ENCODE measurements at regions not wholly inside any gene's neighbourhood (a gene's known extent, or its start where the extent isn't known, plus 50 kb on each side); places are given as distances from the start of the nearest gene placed in this dataset.

DNA sequence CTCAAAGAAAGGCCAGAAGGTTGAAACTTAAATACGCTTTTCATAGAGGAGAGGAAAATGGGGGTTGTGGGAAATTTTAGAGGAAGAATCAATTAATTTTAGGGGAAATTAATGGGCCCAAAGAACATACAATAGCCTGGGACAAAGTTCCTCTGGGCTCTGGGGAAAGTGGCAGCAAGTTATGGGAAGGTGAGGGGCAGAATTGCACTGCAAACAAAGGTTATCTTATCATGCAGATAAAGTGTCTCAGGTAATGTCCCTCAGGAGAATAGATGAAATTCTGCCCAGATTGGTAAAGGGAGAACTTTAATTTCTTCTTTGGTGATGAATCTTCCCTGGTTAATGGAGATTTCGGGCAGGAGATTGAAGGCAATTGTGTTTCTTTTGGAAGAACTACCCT is 326.1 kb upstream of the SLC24A2 start:
- no peak for DNase-seq (ENCODE audit: low read depth)

- no peak for DNase-seq (ENCODE audit: low read depth)
Observed at GRCh38 chr9:20112205-20112783, 323.5 kb upstream of the SLC24A2 start.

DNA sequence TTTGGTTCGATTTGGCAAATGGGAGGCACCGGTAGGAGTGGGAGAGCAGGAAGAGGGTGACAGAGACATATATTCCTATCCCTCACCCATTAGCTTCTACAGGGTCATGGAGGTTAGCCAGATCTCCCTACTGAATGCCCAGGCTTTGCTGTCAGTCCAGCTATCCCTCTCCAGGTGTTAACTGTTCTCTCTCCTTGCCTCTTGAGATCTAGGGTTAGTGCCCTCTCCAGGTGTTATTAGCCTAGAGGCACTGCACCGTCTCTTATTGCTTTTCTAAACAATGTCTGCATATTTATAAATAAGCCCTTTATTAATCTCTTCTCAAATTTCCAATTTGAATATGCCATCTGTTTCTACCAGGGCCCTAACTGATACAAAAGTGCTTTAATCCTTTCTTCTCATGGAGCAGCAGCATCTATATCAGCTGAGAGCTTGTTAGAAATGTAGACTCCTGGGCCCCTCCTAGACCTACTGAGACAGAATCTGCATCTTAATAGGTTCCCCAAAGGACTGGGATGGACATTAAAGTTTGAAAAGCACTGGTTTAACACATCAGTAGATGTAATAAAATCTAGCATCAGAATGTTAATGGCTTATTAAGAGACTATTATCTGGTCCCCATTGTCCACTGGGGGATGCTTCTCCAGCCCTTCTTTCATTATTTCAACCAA is 322.5 kb upstream of the SLC24A2 start:
- DNase-seq (ENCODE audit: low read depth): no peak

DNA sequence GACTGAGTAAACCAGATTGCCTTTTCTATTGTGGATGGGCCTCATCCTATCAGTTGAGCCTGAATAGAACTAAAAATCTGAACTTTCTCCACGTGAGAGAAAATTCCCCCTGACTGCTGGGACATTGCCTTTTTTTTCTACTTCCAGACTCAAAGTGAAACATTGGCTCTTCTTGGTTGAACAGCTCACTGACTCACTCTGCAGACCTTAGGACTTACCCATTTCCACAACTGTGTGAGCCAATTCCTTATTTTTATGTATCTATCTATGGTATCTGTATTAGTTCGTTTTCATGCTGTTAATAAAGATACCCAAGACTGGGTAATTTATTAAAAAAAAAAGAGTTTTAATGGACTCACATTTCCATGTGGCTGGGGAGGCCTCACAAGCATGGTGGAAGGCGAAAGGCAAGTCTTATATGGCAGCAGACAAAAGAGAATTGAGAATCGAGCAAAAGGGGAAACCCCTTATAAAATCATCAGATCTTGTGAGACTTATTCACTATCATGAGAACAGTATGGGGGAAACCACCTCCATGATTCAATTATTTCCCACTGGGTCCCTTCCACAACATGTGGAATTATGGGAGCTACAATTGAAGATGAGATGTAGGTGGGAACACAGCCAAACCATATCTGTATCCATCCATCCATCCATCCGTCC is 306.7 kb upstream of the SLC24A2 start:
- DNase-seq (ENCODE audit: low read depth): no peak

- no peak for DNase-seq (ENCODE audit: low read depth)
Observed at GRCh38 chr9:20092561-20092960, 303.7 kb upstream of the SLC24A2 start.

DNA sequence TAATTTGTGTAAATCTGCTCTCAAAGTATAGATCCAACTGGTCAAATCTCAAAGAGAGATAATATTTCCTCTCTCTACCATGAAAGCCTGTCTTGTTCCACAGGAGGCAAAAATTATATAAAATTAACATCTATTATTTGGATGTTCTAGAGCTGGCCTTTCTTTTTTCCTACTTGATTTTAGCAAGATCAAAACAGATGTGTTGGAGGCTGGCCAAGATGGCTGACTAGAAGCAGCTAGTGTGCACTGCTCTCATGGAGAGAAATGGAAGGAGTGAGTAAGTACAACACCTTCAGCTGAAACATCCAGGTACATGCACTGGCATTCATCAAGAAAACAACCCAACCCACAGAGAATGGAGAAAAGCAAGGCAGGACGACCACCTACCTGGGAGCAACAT is 298.6 kb upstream of the SLC24A2 start:
- DNase-seq (ENCODE audit: low read depth): no peak

DNA sequence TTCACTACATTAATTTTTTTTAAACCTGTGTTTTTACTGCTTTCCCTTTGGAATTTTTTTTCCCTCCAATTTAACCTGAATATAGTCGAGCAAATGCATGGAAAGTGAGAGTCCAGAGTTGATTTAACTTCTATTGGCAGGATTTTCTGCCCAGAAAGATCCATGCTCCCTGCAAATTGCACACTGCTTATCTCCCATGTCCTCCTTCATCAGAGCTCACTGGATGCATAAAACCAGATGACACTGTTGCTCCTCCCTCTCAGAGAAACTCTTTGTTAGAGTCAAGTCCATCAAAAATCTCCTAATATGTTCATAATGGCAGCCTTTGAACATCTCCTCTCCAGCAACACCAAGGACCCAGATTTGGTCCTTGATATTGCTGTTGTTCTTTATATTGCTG is 297.0 kb upstream of the SLC24A2 start:
- no peak for DNase-seq (ENCODE audit: low read depth)

GRCh38 chr9:20084125-20084524 is 295.3 kb upstream of the SLC24A2 start:
- DNase-seq (ENCODE audit: low read depth): no peak

DNA sequence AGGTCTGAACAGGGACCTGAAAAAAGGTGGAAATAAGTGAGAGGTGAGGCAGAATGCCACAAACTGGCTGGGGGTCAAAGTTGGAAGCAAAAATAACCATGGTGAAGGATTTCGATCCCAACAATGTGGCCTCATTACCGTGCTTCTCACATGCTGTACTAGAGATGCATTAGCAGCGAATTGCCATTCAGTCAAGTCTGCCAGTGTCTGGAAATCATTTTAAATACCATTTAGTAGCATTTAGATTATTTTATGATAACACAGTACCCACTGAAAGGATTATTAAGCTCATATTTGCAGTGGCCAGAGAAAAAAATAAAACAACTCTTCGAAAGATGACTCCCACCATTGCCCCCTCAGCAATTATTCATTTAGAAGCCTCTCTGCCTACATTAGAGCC is 294.6 kb upstream of the SLC24A2 start:
- DNase-seq (ENCODE audit: low read depth): no peak

DNA sequence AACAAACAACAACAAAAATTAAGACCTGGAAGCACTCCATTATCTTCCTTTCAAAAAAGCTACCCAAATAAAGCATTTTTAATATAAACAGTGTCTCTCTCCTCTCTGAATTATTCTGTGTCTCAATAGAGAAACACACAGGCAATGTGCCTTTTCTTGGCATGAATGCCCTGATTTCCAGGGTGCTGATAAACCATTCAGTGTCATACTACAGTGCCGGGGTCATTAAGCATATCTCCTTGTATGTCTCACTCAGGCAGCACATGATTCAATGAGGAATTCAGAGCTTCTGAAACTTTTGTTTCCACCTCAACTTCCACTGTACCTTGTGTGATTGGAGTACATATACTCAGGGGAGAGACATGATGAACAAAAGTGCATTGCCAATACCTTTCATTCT is 294.0 kb upstream of the SLC24A2 start:
- no peak for DNase-seq (ENCODE audit: low read depth)

- DNase-seq (ENCODE audit: low read depth): no peak
Observed at GRCh38 chr9:20082406-20082805, 293.6 kb upstream of the SLC24A2 start.

GRCh38 chr9:20078246-20078645 is 289.4 kb upstream of the SLC24A2 start:
- no peak for DNase-seq (ENCODE audit: low read depth)

DNA sequence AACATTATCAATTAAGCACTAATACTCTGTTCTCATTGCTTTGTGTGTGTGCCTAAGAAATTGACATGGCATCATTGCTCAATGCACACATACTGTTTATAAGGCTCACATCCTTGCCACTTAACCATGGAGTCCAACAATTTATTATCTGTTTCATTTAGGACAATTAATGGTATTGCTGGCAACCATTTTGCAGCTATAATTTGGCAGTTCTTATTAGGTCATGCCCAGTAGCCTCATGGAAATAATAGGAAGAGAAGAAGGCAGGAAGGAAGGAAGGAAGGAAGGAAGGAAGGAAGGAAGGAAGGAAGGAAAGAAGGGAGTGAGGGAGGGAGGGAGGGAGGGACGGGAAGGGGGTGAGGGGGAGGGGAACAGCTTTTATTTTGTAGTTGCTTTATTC is 285.5 kb upstream of the SLC24A2 start:
- DNase-seq (ENCODE audit: low read depth): no peak

- DNase-seq (ENCODE audit: low read depth): no peak
Observed at GRCh38 chr9:20070336-20070735, 281.5 kb upstream of the SLC24A2 start.

- DNase-seq (ENCODE audit: low read depth): no peak
Observed at GRCh38 chr9:20065796-20066700, 277.2 kb upstream of the SLC24A2 start.

- no peak for DNase-seq (ENCODE audit: low read depth)
Observed at GRCh38 chr9:20065046-20065445, 276.2 kb upstream of the SLC24A2 start.

GRCh38 chr9:20054734-20055133 is 265.9 kb upstream of the SLC24A2 start:
- DNase-seq (ENCODE audit: low read depth): no peak

DNA sequence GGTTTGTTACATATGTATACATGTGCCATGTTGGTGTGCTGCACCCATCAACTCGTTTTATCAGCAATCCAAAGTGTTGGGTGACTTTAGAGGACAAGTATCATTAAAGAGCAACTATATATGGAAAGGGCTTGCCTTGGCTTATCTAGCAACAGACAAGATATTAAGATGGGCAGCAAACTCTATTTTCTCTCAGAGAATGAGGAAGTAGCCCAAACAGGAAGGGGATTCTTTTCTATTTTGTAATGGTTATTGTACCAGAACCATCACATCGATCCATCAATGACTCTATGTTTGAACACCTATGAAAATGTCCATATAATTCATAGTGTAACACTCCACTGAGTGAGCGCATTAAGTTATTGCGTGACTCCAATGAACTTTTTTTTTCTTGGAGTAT is 260.1 kb upstream of the SLC24A2 start:
- no peak for DNase-seq (ENCODE audit: low read depth)

GRCh38 chr9:20048437-20048836 is 259.6 kb upstream of the SLC24A2 start:
- no peak for DNase-seq (ENCODE audit: low read depth)

- DNase-seq (ENCODE audit: low read depth): no peak
Observed at GRCh38 chr9:20044686-20045085, 255.8 kb upstream of the SLC24A2 start.

- DNase-seq (ENCODE audit: low read depth): no peak
Observed at GRCh38 chr9:20043461-20043860, 254.6 kb upstream of the SLC24A2 start.

DNA sequence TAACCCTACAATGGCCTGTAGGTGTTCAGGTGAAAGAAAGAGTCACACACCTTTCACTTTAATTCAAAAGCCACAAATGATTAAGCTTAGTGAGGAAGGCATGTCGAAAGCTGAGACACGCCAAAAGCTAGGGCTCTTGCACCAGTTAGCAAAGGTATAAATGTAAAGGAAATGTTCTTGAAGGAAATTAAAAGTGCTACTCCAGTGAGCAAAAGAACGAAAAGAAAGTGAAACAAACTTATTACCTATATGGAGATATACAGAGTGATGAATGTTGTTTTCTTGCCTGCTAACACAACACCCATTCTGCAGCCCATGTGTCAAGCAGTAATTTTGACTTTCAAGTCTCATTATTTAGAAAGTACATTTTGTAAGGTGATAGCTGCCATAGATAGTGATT is 254.2 kb upstream of the SLC24A2 start:
- DNase-seq (ENCODE audit: low read depth): no peak

Data from HS-27A (cell line).